ENCODE measurements at regions not wholly inside any gene's neighbourhood (a gene's known extent, or its start where the extent isn't known, plus 50 kb on each side); places are given as distances from the start of the nearest gene placed in this dataset.

DNA sequence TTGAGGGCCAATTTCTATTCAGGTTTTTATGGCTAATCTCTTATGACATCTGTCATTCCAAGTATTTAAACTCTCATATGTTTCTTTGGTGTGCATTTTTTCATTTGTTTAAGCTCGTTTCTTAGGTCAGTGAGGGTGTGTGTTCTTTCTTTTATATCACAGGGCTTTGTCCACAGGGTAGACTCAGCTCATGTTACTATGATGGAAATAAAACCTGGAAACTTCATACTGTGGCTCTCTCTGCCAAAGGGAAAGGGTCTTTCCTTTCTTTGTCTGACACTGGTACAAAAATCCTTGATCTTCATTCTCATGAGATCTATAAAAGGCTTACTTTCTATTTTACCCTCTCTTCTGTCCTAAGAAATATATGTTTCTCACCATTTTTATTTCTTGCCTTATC, 129.6 kb upstream of the SP8 start:
- TF ChIP-seq, protein P1, sequence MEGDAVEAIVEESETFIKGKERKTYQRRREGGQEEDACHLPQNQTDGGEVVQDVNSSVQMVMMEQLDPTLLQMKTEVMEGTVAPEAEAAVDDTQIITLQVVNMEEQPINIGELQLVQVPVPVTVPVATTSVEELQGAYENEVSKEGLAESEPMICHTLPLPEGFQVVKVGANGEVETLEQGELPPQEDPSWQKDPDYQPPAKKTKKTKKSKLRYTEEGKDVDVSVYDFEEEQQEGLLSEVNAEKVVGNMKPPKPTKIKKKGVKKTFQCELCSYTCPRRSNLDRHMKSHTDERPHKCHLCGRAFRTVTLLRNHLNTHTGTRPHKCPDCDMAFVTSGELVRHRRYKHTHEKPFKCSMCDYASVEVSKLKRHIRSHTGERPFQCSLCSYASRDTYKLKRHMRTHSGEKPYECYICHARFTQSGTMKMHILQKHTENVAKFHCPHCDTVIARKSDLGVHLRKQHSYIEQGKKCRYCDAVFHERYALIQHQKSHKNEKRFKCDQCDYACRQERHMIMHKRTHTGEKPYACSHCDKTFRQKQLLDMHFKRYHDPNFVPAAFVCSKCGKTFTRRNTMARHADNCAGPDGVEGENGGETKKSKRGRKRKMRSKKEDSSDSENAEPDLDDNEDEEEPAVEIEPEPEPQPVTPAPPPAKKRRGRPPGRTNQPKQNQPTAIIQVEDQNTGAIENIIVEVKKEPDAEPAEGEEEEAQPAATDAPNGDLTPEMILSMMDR (IDR thresholded peaks at IDR 0.05): no peak
- TF ChIP-seq POLR2AphosphoS5 (IDR thresholded peaks at IDR 0.05): no peak
